ENCODE measurements at regions not wholly inside any gene's neighbourhood (a gene's known extent, or its start where the extent isn't known, plus 50 kb on each side); places are given as distances from the start of the nearest gene placed in this dataset.
A peak's percentile ranks its signal among the peaks of the same experiment; 100 is the strongest.

DNA sequence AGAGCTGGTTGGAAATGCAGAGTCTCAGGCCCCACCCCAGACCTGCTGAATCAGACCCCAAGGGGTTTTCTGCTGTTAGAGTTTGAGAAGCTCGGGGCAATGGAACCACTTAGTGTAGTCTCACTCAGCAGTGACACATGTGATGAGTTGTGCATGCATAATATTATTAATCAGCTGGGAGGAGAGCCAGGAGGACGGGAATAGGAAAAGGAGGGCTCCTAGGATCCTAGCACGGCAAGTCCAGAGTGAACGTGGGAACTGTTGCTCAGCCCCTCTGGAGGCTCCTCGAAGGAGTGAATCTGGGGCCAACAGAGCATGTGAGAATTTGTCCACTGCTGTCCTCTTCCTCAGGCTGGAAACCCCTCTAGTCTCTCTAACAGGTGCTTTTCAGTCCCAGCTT lies 87.1 kb downstream of the HS1BP3 start:
- peak overlapping the region; percentile 35 for H2AK9ac ChIP-seq (replicated peaks; ENCODE audit: low read depth, low read length, poor library complexity)
- POLR2A ChIA-PET (ENCODE audit: unreplicated experiment) = no interaction called here
- no peak overlapping the region for H2BK5ac ChIP-seq (ENCODE audit: low read depth, low read length, poor library complexity, severe bottlenecking)
- BruUV-seq (replicated peaks) = no TSS peak
- peak overlapping the region; percentile 28 for H2AFZ ChIP-seq (replicated peaks; ENCODE audit: low read length, poor library complexity)
- no peaks in the 10 kb centered on the region for H3K9me3 ChIP-seq (ENCODE audit: control insufficient read depth, insufficient read depth, low read length)
- TF ChIP-seq MAFK (IDR thresholded peaks at IDR 0.05; ENCODE audit: low read depth, low read length) = peak; percentile 22; the same call in 1 of the 2 replicates
- TF ChIP-seq FOS (IDR thresholded peaks at IDR 0.05; ENCODE audit: low read depth, low read length) = peak; percentile 39; the same call in 1 of the 2 replicates
- no peak for TF ChIP-seq NFE2L2 (IDR thresholded peaks at IDR 0.05; ENCODE audit: low read depth, low read length)
- ATAC-seq (ENCODE audit: low read depth) = no peak
- no peak overlapping the region for H3K27ac ChIP-seq (ENCODE audit: insufficient read depth, low read length)
- no peak overlapping the region for H3K23ac ChIP-seq (ENCODE audit: low read depth, low read length)
- H2BK120ac ChIP-seq (ENCODE audit: low read depth, low read length) = no peak overlapping the region
- peaks cover 17% of the 10 kb centered on the region for H3K9me1 ChIP-seq (ENCODE audit: insufficient read depth, low read length)
- peak; percentile 83 for DNase-seq
- 0 out of 2 replicates have a peak overlapping the region, but pooled peaks have one; percentile 33 for H4K91ac ChIP-seq (ENCODE audit: insufficient read depth, low read depth, low read length)
- no peaks in the 10 kb centered on the region for H3K36me3 ChIP-seq (ENCODE audit: control insufficient read depth, insufficient read depth, low read length)
- no peak overlapping the region for H3K9ac ChIP-seq (ENCODE audit: low read depth, low read length)
- no peak overlapping the region for H2BK20ac ChIP-seq (ENCODE audit: low read depth, low read length)
- 0 out of 3 replicates have a peak overlapping the region, but pooled peaks have one; percentile 53 for H2BK15ac ChIP-seq (ENCODE audit: low read depth, low read length)
- peak overlapping the region; percentile 48; the same call in 1 of the 2 replicates for H2AK5ac ChIP-seq (ENCODE audit: low read depth, low read length)
- dilution Hi-C loops (cut with HindIII; ENCODE audit: low sequenced_read_pairs, unreplicated experiment) = no loop called here
- peaks cover 23% of the 10 kb centered on the region for H3K4me1 ChIP-seq (ENCODE audit: control insufficient read depth, insufficient read depth, low read length)
- no peak overlapping the region for H3K4me3 ChIP-seq (ENCODE audit: insufficient read depth, low read depth, low read length)
- H4K8ac ChIP-seq (ENCODE audit: low read depth in 2 of 2, low read length in 2 of 2) = peak overlapping the region in 1 of 2 experiments; percentile 9; a peak in 2 of 4 replicates
- no peaks in the 10 kb centered on the region for H3K27me3 ChIP-seq (ENCODE audit: control insufficient read depth, insufficient read depth, low read length)
- H3K4me2 ChIP-seq (ENCODE audit: low read depth, low read length) = no peak overlapping the region
- no peaks in the 10 kb centered on the region for H3K79me1 ChIP-seq (ENCODE audit: low read depth in 1 of 2, low read length in 2 of 2)
- CTCF ChIA-PET = interaction anchor here (0.5 to 1.1 kb wide), 3 partner anchors 12 to 334 kb away, joined by 3 to 6 read pairs (median 4); no protein-coding TSS in a partner anchor
- no peak overlapping the region for H3K56ac ChIP-seq (ENCODE audit: extremely low read depth, insufficient read depth, low read length)
- no peak overlapping the region for H3K18ac ChIP-seq (ENCODE audit: low read depth, low read length)
- H4K20me1 ChIP-seq (ENCODE audit: insufficient read depth, low read length) = no peaks in the 10 kb centered on the region; the same call in 1 of the 2 replicates
- in situ Hi-C loops (cut with MboI; ENCODE audit: low sequenced_read_pairs) = no loop called here
- peak overlapping the region; percentile 59 for H3K4ac ChIP-seq (ENCODE audit: low read depth, low read length)
- no peak overlapping the region for H4K5ac ChIP-seq (ENCODE audit: low read depth, low read length)
- intact Hi-C loops (cut with micrococcal nuclease) = no loop called here
- no peak overlapping the region for H3K14ac ChIP-seq (replicated peaks; ENCODE audit: low read depth, low read length)
- WGBS, 2 experiments (ENCODE audit: extremely low coverage in 2 of 2, insufficient read length in 1 of 2) = 18% methylated on average over 4 of the region's 5 CpGs; no CpG with 5 or more reads in 1 of the 2 experiments
